ENCODE measurements at regions not wholly inside any gene's neighbourhood (a gene's known extent, or its start where the extent isn't known, plus 50 kb on each side); places are given as distances from the start of the nearest gene placed in this dataset.

GRCh38 chr20:48102076-48102787 is 317.0 kb upstream of the SULF2 start:
- ATAC-seq = no peak
- Histone ChIP-seq H3K27ac (ENCODE audit: extremely low read length, insufficient read depth, low read length) (no peak overlapping the region), H3K9ac (ENCODE audit: insufficient read depth, low read depth, low read length) (no peak overlapping the region), H3K4me1 (ENCODE audit: insufficient read depth, low read length) (no peaks in the 10 kb centered on the region), H3K4me3 (replicated peaks in 1 of 3; ENCODE audit: insufficient read depth in 1 of 3, low read depth in 2 of 3, low read length in 3 of 3) (no peak overlapping the region), H3K36me3 (replicated peaks in 1 of 2; ENCODE audit: control insufficient read depth in 1 of 2, insufficient read depth in 2 of 2, low read length in 2 of 2) (no peaks in the 10 kb centered on the region), H2AFZ (ENCODE audit: low read length) (no peak overlapping the region), H3K27me3 (ENCODE audit: control insufficient read depth in 1 of 2, insufficient read depth in 2 of 2, low read length in 2 of 2) (peaks cover 2 to 8% of the 10 kb centered on the region in 2 experiments; a peak in 2 of 5 replicates), H3K4me2 (ENCODE audit: low read depth, low read length) (no peak overlapping the region), H4K20me1 (ENCODE audit: insufficient read depth, low read length) (no peaks in the 10 kb centered on the region), H3K79me2 (ENCODE audit: insufficient read depth, low read length) (no peaks in the 10 kb centered on the region), H3K9me3 (ENCODE audit: low read length) (no peaks in the 10 kb centered on the region; the same call in 1 of the 2 replicates)
- ChIA-PET POLR2A (no interaction called here), CTCF (ENCODE audit: low intra/inter-chr PET ratio, low total read pairs) (no interaction called here)
- no TSS peak for BruUV-seq (replicated peaks)
- TF ChIP-seq JUND (CRISPR knock-in tag; IDR thresholded peaks at IDR 0.05) = no peak
- TF ChIP-seq GPBP1L1 (CRISPR knock-in tag; IDR thresholded peaks at IDR 0.05) = no peak
- no peak for TF ChIP-seq TERF1 (CRISPR knock-in tag; IDR thresholded peaks at IDR 0.05)
- TF ChIP-seq KLF6 (CRISPR knock-in tag; IDR thresholded peaks at IDR 0.05) = no peak
- TF ChIP-seq ZNF768 (CRISPR knock-in tag; IDR thresholded peaks at IDR 0.05) = peak; percentile 79
- no peak for TF ChIP-seq HNRNPUL1 (IDR thresholded peaks at IDR 0.05; ENCODE audit: low read depth, low read length)
- TF ChIP-seq SALL1 (CRISPR knock-in tag; IDR thresholded peaks at IDR 0.05) = no peak
- intact Hi-C loops (cut with micrococcal nuclease; ENCODE audit: unreplicated experiment) = no loop called here
- no peak for FAIRE-seq
- in situ Hi-C loops (cut with HindIII; ENCODE audit: extremely low pct_ligation_motif_present, low pct_unique_long_range_greater_than_20kb) = no loop called here
- 55% methylated on average over 11 of the region's 11 CpGs for WGBS (ENCODE audit: low lambda C conversion rate)
- no peak for DNase-seq (ENCODE audit: low spot score)
